NCI-H82 (cell line): ENCODE measurements at regions not wholly inside any gene's neighbourhood (a gene's known extent, or its start where the extent isn't known, plus 50 kb on each side); places are given as distances from the start of the nearest gene placed in this dataset.
"Not testable (repeated sequence)": the region's sequence is repeated elsewhere in the genome, so short reads cannot be mapped to it uniquely, and the experiment has no call there.

Source experiments
- DNase-seq: peaks from one replicate; lab custom pipeline; 2025; lab: John Stamatoyannopoulos, UW

DNA sequence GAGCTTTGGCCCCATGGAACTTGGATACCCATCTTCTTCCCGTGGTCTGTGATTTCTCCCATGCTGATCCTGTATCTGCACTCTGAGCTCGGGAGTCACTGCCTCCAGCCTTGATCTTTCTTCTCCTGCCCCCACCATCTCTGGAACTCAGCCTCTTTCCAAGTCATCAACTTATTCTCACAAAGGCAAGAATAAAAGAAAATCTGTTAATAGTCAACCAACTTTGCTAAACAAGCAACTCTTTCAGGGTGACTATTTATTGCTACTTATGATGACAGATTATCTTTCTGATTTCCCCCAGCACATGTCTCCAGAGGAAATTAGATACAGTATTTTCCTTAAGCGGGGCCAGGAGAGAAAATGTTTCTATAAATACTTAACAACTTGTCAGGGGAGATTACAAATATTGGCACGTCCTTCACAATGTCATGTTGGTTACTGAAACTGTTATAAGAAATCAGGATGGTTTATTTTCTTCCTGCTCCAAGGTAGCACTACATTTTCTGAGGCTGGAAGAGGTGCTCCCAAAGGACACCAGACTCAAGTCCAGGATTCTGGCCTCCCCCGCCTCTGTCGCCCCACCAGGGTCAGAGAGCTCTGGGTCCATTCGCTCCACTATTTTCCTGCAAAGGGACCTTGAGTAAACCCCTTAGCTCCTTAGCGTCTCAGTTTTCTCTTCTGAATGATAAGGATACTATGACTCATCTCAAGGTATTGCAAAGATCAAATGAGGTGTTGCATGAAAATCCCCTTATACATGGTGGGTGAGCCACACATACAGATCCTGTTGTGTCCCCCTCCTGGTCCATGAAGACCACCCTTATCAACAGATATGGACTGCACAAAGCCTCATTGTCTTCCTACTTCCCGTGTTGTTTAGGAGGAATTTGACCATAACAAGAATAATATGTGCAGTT, 205.2 kb upstream of the WSCD1 start:
- peak; percentile 42 for DNase-seq

DNA sequence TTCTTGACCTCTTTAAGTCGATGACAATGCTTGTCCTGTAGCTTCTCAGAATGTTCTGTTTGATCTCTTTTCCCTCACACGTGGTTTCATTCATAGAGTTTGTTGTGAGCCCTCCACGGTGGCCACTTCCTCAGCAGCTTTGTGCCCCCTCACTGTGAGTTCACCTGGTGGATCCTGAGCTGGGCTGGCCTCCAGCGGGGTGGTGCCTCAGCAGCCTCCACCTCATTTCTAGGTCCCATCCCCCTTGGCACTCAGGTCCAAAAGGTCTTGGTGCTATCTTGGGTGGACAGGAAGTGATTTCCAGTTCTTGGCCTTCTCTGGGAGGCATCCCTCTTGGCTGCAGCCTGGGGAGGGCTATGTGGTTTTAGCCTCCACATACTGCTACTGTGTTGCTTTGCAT, 203.2 kb upstream of the WSCD1 start:
- no peak for DNase-seq

DNA sequence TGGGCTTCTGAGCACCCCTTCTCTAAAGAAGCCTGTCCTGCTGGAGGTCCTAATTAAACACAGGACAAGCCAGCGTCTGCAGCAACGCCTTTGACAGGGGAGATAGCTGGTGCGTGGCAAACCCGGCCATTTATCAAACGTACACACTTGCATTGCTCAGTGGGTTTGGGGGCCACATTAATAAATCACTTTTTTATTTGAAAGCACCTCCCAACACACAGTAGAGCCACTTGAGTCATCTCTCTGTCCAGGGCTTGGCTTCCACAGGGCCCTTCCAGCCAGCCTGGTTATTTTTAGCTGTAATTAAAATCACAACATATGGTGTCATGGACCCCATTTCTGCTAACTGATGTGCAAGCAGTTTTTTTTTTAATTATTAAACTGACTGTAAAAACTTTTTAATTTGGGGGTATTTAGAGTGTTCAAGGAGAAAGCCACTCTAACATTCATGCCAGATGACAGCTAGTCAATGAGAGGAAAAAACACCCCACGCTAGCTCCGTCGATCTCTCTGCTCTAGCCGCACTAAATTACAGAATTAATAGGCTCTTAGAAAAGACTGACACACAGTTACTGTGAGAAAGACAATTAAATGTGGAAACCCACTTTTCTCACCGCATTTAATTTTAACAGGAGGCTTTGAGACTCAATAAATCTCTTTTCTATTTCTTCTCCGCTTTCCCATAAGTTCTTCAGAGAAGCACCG, 201.0 kb upstream of the WSCD1 start:
- no peak for DNase-seq

DNA sequence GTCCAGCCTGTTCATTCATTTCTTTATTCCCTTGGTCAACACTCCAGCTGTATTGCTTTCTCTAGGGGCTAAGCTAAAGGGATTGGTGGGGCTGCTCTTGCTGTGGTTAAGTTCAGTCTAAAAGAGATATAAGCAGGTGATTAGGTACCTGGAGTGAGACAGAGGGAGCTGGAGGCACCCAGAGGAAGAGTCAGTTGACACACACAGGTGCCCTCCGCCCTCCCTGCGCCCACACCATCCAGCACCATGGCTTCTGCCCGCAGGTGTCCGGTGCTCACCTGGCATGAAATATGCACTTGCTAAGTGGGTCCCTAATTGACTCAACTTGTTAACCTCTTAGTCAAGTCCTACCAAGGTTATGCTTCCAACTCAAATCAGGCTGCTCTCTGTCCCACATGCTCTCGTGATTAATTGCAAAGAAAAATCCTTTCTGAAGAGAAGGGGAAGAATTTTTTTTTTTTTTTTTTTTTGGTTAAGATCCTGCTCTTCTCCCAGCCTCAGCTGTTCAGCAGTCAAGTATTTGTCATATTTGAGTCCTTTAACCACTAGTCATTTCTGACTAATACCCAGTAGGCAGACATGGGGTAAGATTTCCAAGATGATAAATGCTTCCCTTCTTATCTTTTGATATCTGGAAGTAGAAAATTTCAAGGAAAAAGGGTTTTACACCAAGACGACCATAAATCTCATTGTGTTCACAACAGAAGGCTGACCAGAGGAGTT, 199.8 kb upstream of the WSCD1 start:
- DNase-seq = no peak

DNA sequence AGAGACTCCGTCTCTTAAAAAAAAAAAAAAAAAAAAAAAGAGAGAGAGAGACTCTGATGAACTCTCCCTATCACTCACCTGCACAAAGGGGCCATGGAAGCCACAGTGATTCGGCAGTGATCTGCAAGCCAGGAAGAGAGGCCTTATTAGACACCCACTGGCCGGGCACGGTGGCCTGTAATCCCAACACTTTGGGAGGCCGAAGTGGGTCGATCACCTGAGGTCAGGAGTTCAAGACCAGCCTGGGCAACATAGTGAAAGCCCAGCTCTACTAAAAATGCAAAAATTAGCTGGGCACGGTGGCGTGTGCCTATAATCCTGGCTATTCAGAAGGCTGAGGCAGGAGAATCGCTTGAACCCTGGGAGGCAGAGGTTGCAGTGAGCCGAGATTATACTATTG, 198.5 kb upstream of the WSCD1 start:
- DNase-seq = no peak

DNA sequence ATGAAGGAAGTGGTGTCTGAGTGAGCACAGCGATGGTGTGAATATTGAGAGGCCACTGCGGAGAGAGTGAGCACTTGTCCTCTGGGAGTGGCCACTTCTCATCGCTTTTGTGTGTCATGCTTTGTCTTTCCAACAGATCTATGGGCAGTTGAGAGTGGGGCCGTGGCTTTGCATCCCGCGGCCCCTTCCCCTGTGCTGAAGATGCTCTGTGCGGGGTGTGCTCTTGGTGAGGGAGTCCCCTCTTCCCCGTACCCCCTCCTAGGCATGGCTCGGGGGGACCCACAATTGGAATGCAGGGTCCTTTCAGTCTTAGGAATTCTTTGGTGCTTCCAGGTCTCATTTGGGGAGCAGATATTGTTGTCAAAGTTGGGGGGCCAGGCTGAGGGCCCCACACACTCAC, 197.3 kb upstream of the WSCD1 start:
- DNase-seq = no peak

DNA sequence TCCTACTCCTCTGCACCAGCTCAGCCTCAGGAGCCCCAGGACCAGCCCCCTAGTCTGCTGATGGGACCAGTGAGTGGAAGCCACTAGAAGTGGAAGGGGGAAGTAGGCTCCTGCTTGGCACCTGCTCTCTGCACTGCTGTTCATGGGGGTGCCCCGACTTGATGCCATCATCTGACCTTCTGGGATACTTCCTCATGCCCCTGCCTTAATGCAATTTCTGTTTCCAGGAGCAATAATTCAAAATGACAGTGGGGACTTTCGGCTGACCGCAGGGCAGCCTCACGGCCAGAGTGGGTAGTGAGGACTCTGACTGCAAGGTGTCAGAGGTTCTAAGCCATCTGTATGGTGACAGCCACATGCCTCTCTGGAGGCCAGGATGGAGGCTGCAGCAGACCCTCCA, 196.4 kb upstream of the WSCD1 start:
- DNase-seq = no peak

DNA sequence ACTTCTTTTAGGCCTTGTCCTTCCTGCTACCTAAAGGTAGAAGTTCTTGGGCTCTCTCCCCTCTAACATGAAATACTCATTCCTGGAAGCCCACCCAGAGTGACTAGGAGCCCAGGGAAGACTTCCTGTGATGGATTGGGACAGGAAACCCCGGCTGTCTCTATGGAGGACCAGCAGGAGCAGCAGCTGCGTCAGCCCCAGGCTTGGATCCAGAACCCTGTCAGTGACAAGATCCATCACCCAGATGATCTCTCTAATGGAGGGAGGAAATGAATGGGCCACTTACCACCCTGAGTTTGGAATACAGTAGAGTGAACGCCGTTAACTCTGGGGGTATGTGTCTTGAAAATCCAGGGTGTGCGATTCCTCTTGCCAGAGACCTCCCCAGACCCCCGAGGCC, 195.7 kb upstream of the WSCD1 start:
- no peak for DNase-seq

DNA sequence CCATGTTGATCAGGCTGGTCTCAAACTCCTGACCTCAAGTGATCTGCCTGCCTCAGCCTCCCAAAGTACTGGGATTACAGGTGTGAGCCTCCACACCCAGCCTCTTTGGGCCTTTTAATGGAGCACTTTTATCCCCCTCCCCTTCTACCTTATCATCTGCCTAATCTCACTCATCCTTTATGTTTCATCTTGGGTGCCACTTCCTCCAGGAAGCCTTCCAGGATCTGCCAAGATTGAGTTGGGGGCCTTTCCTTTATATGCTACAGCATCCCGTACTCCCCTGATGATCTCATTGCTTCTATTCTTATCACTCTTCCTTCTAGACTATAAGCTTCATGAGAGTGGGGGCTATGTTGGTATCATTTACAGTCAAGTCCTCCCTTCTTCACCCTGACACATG, 192.8 kb upstream of the WSCD1 start:
- no peak for DNase-seq

DNA sequence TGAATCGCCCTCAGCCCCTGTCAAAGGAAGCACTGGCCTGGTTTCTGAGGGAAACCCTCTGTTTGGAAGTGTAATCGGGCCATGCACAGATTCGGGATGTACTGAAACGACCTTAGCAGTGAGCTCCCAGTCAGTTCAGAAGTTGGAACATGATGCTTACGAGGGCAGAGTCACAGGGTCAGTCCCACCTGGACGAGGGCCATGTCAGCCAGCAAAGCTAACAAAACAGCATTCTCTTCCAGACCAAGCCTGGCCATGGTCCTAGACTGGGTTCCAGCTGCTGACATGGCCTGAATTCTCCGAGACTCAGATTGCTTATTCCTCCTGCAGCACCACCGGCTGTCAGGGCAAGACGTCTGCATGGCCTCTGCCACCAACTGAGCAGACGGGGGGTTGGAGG, 192.2 kb upstream of the WSCD1 start:
- no peak for DNase-seq

DNA sequence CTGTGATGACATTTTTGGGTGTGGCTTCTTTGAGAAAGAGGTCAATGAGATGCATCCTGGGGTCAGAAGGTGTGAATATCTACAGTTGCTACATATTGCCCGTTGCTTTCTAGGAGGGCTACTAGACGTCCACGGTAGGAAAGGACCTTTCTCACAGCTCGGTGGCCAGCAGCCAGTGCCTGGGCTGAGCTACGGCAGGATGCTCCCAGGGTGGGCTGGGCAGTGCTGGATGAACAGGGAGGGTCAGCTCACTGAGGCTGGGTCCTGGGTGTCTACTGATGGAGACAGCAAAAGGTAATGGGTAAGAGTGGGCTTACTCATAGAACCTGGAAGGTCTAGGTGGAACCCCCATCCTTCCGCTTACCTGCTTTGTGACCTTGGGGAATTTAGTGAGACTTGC, 188.3 kb upstream of the WSCD1 start:
- no peak for DNase-seq

DNA sequence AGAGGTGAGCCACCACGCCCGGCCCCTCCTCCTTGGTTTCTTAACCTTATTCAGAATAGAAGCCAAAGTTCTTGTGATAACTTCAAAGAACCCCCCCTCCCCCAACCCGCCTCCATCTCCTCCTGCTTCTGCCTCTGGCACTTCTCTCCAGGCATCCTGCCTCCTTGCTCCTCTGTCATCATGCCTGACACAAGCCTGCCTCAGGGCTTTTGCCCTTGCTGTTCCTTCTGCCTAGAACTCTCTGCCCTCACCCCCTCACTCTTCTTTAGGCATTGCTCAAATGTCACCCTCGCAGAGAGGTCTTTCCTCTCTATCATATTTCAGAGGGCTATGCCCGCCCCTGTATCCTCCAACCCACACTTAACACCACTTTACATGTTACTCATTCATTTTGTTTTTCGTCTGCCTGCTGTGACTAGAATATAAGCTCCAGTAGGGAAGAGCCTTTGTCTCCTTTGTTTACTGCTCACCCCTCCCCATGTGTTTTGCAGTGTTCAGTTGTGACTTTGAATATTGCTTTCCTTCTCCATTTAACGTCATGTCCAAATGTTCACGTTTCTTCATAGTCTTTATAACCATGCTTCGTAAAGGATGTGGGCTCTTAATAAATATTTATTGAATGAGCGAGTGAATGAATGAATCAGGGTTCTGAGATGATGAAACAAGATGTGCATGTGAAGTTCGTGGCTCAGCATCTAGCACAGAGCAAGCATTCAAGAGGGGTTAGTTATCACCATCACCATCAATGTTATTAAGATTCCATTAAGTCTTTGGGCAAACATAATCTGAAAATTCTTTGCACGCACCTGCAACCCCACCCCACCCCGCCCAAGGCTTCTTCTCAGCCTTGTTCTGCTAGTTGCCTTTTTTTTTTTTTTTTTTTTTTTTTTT, 186.2 kb upstream of the WSCD1 start:
- DNase-seq = no peak

DNA sequence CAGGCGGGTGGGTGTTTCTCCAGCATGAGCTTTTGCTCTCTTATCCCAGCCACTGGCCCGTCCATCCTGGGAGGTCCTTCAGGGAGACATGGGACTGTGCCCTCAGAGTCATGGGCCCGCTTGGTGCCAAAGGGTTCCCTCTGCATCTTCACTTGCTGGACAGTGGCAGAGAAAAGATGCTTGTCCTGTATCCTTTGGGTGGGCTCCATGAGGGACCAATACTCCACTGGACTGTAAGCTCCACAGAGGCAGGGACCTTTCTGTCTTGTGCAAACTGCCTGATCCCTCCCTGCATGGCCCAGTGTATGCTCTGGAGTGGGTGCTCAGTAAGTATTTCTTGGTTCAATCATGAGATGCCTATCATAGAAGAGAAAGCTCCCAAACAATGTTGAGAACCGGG, 184.8 kb upstream of the WSCD1 start:
- DNase-seq = no peak

DNA sequence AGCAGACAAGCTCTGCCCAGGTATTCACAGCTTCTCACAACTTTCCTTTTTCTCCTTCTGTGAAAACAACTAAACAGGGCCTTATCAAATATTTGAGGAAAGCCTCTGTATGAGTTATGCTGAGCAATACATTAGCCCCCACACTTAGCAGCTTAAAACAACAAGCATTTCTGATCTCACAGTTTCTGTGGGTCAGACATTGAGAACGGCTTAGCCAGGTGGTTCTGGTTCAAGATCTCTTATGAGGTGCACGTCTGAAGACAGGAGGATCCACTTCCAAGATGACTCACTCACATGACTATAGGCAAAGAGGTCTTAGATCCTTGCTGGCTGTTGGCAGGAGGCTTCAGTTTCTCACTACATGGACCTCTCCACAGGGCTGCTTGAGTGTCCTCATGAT, 181.4 kb upstream of the WSCD1 start:
- no peak for DNase-seq

DNA sequence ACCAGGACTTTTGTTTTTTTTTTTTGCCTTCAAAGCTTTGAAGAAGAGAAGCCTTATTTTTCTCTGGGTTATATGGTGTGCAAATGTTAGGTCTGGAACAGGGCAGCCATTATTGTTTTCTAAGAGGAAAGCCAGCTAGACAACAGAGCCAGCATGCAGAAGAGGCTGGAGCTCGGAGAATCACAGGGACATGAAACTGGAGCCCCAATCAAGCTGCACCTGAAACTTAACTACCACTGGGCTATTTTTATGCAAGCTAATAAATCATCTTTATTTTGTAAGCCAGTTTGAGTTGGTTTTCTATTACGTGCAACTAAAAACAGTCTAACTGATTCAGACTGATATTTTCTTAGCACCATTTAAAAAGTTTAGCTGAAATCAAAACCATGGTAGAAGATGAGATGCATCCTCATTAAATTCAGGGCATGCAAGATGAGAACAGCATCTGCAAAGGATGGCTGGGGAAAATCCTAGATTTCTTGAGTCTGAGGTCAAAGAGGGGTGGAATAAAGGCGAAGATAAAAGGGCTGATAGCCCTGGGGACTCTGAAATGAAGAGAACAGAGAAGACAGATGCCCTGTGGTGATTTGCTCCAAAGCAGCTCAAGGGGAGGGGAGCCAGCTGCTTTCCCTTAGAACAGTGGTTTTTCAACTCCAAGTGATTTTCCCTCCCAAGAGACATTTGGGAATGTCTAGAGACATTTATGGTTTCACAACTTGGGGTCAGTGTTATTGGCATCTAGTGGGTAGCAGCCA, 177.1 kb upstream of the WSCD1 start:
- no peak for DNase-seq

DNA sequence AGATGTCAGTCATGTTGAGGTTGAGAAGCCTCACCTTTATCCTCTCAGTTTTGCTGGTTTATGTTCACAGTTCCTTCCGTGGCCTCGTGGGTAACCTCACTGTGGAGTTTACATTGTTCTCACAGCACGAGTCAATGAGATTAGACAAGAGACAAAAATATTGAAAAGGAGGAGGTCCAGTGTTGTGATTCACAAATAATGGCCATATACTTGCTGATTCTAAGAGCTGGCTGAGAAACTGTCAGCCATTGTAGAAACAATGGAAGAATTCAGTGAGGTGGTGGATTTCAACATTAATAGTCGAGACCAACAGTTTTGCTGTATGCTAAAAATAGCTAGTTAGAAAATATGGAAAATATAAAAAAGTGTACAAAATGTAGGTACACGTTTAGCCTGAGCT, 176.4 kb upstream of the WSCD1 start:
- DNase-seq = no peak

DNA sequence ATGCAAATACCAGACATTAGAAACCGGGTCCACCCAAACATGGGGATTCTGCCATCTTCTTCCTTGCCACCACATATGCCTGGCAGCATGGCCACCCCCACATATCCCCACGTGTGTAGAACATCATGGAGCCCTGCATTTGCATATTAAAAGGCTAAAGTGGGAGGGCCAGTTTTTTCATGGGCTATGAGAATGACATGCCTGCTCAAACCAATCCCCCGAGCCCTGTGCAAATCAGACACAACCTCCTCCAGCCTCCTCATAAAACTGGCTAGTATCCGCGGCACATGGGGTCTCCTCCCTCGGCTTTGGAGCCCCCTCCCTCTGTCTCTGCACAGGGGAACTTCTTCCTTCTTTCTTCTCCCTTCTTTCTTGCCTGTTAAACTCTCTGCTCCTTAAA, 174.9 kb upstream of the WSCD1 start:
- DNase-seq = no peak

DNA sequence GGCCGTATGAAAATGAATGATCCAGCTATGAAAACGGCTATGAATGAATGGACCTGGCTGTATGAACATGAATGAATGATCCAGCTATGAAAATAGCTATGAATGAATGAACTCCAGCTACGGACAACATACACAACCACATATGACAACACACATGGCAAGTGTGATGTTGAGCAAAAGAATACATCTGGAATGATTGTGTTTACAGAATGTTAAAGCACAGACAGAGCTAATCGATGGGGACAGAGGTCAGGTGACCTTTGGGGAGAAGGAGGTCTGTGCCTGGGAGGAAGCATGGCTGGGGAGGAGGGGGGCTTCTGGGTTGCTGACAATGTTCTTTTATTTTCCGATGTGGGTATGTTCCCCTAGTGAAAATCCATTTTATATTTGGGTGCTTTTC, 174.0 kb upstream of the WSCD1 start:
- no peak for DNase-seq

DNA sequence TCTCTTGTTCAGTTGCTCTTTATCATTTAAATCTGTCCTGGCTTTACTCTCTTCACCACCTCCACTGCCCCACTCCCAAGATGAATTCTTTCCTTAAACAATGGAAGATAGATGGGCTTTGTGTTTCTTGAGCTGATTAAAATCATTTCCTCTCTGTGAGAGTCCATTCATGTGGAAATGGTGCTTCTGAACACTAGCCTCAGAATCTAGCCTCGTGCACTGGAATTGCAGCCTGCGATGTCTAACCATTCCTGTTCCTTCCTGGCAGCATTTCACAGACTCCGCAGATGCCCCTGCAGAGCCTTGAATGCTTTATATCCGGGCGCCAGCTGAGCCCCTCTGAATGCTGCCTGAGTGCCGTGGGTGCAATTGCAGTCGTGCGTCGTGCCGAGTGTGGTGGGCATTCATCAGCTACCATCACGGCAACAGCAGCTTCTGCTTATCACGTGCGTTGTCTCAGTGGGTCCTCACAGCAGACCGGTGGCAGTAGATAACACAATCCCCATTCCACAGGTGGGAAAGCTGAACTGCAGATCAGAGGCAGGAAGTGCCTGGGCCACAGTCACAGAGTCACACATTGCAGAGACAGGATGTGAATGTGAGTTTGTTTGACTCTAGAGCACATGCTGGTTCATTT, 172.8 kb upstream of the WSCD1 start:
- DNase-seq = no peak

DNA sequence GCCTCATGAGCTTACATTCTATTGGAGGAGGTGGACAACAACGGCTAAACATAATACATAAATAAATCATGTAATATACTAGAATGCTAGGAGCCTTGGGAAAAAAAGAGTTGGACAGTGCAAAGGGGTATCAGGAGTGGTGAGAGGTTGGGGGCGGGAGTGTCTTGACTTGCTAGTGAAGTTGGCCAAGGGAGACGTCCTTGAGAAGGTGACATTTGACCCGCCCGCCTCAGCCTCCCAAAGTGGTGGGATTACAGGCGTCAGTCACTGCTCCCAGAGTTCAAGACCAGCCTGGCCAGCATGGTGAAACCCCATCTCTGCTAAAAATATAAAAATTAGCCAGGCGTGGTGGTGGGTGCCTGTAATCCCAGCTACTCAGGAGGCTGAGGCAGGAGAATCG, 172.2 kb upstream of the WSCD1 start:
- not testable (repeated sequence) for DNase-seq

DNA sequence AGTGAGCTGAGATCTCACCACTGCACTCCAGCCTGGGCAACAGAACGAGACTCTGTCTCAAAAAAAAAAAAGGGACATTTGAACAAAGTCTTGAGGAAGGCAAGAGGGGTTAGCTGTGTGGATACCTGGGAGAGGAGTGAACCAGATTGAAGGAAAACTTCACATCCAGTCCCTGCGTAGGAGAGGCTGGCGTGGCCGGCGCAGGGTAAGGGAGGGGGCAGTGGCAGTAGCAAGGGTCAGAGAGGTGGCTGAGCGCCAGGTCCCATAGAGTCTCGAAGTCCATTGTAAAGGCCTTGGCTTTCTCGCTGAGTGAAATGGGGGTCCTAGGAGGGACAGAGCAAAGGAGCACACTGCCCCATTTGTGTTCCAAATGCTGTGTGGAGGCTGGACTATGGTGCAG, 171.8 kb upstream of the WSCD1 start:
- DNase-seq = no peak
